ENCODE measurements at regions not wholly inside any gene's neighbourhood (a gene's known extent, or its start where the extent isn't known, plus 50 kb on each side); places are given as distances from the start of the nearest gene placed in this dataset.

GRCh38 chr10:2929480-2930258 is 137.7 kb upstream of the PFKP start:
- TF ChIP-seq POLR2AphosphoS5 (IDR thresholded peaks at IDR 0.05), result no peak
- TF ChIP-seq, protein P1, sequence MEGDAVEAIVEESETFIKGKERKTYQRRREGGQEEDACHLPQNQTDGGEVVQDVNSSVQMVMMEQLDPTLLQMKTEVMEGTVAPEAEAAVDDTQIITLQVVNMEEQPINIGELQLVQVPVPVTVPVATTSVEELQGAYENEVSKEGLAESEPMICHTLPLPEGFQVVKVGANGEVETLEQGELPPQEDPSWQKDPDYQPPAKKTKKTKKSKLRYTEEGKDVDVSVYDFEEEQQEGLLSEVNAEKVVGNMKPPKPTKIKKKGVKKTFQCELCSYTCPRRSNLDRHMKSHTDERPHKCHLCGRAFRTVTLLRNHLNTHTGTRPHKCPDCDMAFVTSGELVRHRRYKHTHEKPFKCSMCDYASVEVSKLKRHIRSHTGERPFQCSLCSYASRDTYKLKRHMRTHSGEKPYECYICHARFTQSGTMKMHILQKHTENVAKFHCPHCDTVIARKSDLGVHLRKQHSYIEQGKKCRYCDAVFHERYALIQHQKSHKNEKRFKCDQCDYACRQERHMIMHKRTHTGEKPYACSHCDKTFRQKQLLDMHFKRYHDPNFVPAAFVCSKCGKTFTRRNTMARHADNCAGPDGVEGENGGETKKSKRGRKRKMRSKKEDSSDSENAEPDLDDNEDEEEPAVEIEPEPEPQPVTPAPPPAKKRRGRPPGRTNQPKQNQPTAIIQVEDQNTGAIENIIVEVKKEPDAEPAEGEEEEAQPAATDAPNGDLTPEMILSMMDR (IDR thresholded peaks at IDR 0.05), result no peak
